A549 (cell line): ENCODE measurements at regions not wholly inside any gene's neighbourhood (a gene's known extent, or its start where the extent isn't known, plus 50 kb on each side); places are given as distances from the start of the nearest gene placed in this dataset.

Experiments
- PHF8 ChIP-seq: fragments of 200-600 bp; sonication (generic); IDR thresholded peaks from 2 replicates; pipeline ENCODE4 v1.6.1; 2016; ENCODE audit warnings: low read depth, mild to moderate bottlenecking, antibody characterized with exemption, moderate library complexity, borderline replicate concordance
- RFX5 ChIP-seq: fragments of 450-650 bp; IDR thresholded peaks from 2 replicates; pipeline ENCODE4 v1.7.1; 2014; ENCODE audit warnings: antibody characterized with exemption, mild to moderate bottlenecking, moderate library complexity
- TF ChIP-seq, protein P1 (sequence below): fragments of >200 bp; sonication (Bioruptor Twin); formaldehyde crosslinking; IDR thresholded peaks from 3 replicates; pipeline ENCODE4 v1.5.1; 2016

DNA sequence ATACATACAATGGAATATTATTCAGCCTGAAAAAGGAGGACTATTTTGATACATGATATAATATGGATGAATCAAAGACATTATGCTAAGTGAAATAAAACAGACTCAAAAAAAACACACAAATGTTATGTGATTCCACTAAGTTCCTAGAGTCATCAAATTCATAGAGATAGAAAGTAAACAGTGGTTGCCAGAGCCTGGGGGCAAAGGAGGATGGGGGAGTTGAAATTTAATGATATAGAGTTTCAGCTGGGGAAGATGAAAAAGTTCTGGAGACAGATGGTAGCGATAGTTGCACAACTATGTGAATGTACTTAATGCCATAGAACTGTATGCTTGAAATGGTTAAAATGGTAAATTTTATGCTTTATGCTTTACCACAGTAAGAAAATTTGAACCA lies 119.7 kb downstream of the METTL4 start:
- TF ChIP-seq RFX5 (no peak), PHF8 (no peak)
- TF ChIP-seq, protein P1, sequence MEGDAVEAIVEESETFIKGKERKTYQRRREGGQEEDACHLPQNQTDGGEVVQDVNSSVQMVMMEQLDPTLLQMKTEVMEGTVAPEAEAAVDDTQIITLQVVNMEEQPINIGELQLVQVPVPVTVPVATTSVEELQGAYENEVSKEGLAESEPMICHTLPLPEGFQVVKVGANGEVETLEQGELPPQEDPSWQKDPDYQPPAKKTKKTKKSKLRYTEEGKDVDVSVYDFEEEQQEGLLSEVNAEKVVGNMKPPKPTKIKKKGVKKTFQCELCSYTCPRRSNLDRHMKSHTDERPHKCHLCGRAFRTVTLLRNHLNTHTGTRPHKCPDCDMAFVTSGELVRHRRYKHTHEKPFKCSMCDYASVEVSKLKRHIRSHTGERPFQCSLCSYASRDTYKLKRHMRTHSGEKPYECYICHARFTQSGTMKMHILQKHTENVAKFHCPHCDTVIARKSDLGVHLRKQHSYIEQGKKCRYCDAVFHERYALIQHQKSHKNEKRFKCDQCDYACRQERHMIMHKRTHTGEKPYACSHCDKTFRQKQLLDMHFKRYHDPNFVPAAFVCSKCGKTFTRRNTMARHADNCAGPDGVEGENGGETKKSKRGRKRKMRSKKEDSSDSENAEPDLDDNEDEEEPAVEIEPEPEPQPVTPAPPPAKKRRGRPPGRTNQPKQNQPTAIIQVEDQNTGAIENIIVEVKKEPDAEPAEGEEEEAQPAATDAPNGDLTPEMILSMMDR, result no peak
